Kidney (tissue), 13 donors: ENCODE measurements at regions not wholly inside any gene's neighbourhood (a gene's known extent, or its start where the extent isn't known, plus 50 kb on each side); places are given as distances from the start of the nearest gene placed in this dataset.

ENCODE experiments used
- DNase-seq, 5 donors: peaks; one replicate each; pipeline ENCODE4 v3.0.0-alpha.2; 2013 to 2020
- FAIRE-seq: peaks from 2 replicates; lab custom pipeline; 2012; peaks lifted over from hg19 to GRCh38; lab: Jason Lieb, UNC
- H3K27ac ChIP-seq, 2 donors: one replicate each; pipeline ENCODE4 v1.7.0; 2013; ENCODE audit warnings: low read depth in 2 of 2, low read length in 2 of 2, inconsistent platforms in 1 of 2
- H3K27me3 ChIP-seq: one replicate; pipeline ENCODE4 v1.7.1; 2013; ENCODE audit warnings: low read length, inconsistent platforms; ENCODE audit not compliant: control insufficient read depth, insufficient read depth
- H3K36me3 ChIP-seq, 3 donors: one replicate each; pipeline versions ENCODE4 v1.7.0 to v1.7.1; 2013; ENCODE audit warnings: low read length in 3 of 3, control low read depth in 1 of 3, inconsistent platforms in 1 of 3; ENCODE audit not compliant: insufficient read depth in 3 of 3, control insufficient read depth in 2 of 3
- H3K4me1 ChIP-seq, 3 donors: one replicate each; pipeline versions ENCODE4 v1.7.0 to v1.7.1; 2013; ENCODE audit warnings: low read length in 3 of 3, inconsistent platforms in 1 of 3, low read depth in 1 of 3; ENCODE audit not compliant: control insufficient read depth in 2 of 3, insufficient read depth in 2 of 3
- H3K4me3 ChIP-seq, 3 donors: one replicate each; pipeline versions ENCODE4 v1.7.0 to v1.8.1; 2013; ENCODE audit warnings: low read length in 3 of 3, control low read depth in 1 of 3, inconsistent platforms in 1 of 3
- H3K9ac ChIP-seq, 3 donors: one replicate each; pipeline versions ENCODE4 v1.7.0 to v1.7.1; 2013; ENCODE audit warnings: low read length in 3 of 3, control low read depth in 1 of 3, inconsistent platforms in 1 of 3
- H3K9me3 ChIP-seq, 3 donors: one replicate each; pipeline versions ENCODE4 v1.7.0 to v1.7.1; 2013; ENCODE audit warnings: low read length in 3 of 3, control low read depth in 1 of 3, inconsistent platforms in 1 of 3; ENCODE audit not compliant: control insufficient read depth in 2 of 3, insufficient read depth in 1 of 3
- intact Hi-C: fragments of 100-400 bp; cut with DNase I; formaldehyde crosslinking; loops from one replicate; pipeline ENCODE4 v1.11.1; 2022
- TF ChIP-seq, protein P1 (sequence below): IDR thresholded peaks from 3 replicates; pipeline ENCODE4 v1.5.1; 2012; ENCODE audit warnings: mild to moderate bottlenecking, moderate library complexity, borderline replicate concordance; ENCODE audit not compliant: insufficient read depth; ENCODE audit errors: extremely low read depth
- donor health status: control.
- donor health status: control.
- donor health status: control.
- donor health status: control.
- donor health status: control.
- donor health status: DM: yes; HTN: yes; CAD: no.
- donor health status: Normal renal cell carcinoma (clear cell type).

DNA sequence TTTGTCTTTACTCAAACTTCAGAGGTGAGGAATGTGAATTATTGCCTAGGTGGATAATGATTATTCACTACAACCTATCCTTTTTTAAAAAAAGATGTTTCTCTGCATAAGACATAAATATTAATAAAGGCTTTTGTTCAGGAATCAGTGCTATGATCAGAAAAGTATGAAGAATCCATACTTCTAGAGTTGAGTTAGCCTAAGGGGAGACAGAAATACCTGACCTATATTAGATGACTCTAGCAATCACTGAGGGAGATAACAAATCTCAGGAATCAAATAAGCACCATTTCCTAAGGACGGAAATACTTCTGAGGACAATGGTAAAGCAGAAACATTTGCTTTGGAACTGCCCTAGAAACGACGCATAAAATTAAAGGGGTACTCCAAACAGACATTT is 763.8 kb downstream of the GBE1 start:
- intact Hi-C loops = no loop called here
- Histone ChIP-seq H3K27ac (peak overlapping the region in 1 of 2 donors; percentile 3), H3K4me3 (peak overlapping the region in 1 of 3 donors; percentile 36), H3K9ac (no peak overlapping the region), H3K36me3 (no peaks in the 10 kb centered on the region), H3K27me3 (no peaks in the 10 kb centered on the region), H3K4me1 (peaks cover 0 to 6% (median 0%) of the 10 kb centered on the region in 3 donors), H3K9me3 (no peaks in the 10 kb centered on the region)
- DNase-seq (no peak), FAIRE-seq (no peak)
- TF ChIP-seq, protein P1, sequence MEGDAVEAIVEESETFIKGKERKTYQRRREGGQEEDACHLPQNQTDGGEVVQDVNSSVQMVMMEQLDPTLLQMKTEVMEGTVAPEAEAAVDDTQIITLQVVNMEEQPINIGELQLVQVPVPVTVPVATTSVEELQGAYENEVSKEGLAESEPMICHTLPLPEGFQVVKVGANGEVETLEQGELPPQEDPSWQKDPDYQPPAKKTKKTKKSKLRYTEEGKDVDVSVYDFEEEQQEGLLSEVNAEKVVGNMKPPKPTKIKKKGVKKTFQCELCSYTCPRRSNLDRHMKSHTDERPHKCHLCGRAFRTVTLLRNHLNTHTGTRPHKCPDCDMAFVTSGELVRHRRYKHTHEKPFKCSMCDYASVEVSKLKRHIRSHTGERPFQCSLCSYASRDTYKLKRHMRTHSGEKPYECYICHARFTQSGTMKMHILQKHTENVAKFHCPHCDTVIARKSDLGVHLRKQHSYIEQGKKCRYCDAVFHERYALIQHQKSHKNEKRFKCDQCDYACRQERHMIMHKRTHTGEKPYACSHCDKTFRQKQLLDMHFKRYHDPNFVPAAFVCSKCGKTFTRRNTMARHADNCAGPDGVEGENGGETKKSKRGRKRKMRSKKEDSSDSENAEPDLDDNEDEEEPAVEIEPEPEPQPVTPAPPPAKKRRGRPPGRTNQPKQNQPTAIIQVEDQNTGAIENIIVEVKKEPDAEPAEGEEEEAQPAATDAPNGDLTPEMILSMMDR = no peak

DNA sequence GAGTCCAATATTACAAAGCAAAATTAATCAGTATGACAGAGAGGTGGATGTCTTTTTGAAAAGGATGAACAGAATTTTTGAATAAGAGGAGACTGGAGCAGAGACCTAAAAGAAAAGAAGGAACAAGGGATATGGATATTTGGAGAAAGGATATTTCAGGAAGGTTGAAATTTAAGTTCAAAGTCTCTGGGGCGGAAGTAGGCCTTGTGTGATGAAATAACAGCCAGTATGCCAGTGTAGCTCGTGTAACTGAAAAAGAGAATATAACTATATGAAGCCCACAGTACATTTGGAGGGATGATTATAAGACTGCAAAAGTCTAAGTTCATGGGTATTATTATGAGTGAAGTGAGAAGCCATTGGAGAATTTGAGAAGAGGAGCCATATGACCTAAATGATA is 766.7 kb downstream of the GBE1 start:
- Histone ChIP-seq H3K4me1 (peaks cover 0 to 6% (median 0%) of the 10 kb centered on the region in 3 donors), H3K9ac (no peak overlapping the region), H3K9me3 (no peaks in the 10 kb centered on the region), H3K4me3 (peak overlapping the region in 2 of 3 donors; percentile 60 to 72), H3K27me3 (no peaks in the 10 kb centered on the region), H3K27ac (peak overlapping the region in 1 of 2 donors; percentile 41), H3K36me3 (no peaks in the 10 kb centered on the region)
- intact Hi-C loops = no loop called here
- TF ChIP-seq, protein P1 = no peak
- DNase-seq (no peak), FAIRE-seq (no peak)

DNA sequence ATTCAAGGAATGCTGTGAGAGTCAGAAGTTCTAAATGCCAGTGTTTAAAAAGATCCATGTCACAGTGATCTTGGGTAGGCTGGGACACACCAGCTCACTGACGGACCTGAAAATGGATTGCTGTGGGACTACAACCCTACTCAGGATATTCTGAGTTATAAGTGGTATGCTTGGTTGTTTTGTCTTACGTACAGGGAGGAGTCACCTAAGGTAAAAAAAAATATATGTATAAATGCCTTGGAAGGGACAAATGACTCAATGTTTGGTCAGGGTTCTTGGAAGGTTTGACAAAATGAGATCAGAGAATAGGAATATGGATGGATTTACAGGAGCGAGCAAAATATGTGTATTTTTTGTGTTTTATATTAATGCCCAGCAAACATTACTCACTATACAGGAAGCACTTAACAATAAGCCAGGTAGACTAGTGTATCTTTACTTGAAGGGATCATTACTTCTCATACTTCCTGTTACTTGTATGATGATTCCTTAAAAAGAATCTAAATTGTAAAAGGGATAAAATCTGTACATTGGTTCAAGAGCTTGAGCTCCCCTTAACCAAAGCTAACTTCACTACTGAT is 767.3 kb downstream of the GBE1 start:
- no peak for FAIRE-seq
- TF ChIP-seq, protein P1 = no peak
- Histone ChIP-seq H3K4me3 (peak overlapping the region in 2 of 3 donors; percentile 60 to 72), H3K36me3 (no peaks in the 10 kb centered on the region), H3K27me3 (no peaks in the 10 kb centered on the region), H3K27ac (peak overlapping the region; percentile 36 to 41), H3K9ac (peak overlapping the region in 1 of 3 donors; percentile 17), H3K4me1 (peaks cover 0 to 6% (median 0%) of the 10 kb centered on the region in 3 donors), H3K9me3 (no peaks in the 10 kb centered on the region)
- intact Hi-C loops = no loop called here
- DNase-seq = no peak
